Fibroblast of lung (primary cell): ENCODE measurements at regions not wholly inside any gene's neighbourhood (a gene's known extent, or its start where the extent isn't known, plus 50 kb on each side); places are given as distances from the start of the nearest gene placed in this dataset.

Experiments
- DNase-seq, 2 donors: peaks; one replicate each; pipeline versions ENCODE4 v3.0.0 to v3.0.0-alpha.2; 2010; ENCODE audit warnings: low read depth in 2 of 2
- H2AFZ ChIP-seq: 2 replicates; pipeline ENCODE4 v1.5.1; 2012; ENCODE audit warnings: low read length, control low read depth, inconsistent platforms
- H3K27ac ChIP-seq: 2 replicates; pipeline ENCODE4 v1.5.1; 2011; ENCODE audit warnings: low read length, control low read depth; ENCODE audit not compliant: insufficient read depth
- H3K27me3 ChIP-seq: 2 replicates; pipeline ENCODE4 v1.5.1; 2011; ENCODE audit warnings: mild to moderate bottlenecking, low read length; ENCODE audit not compliant: control insufficient read depth, insufficient read depth
- H3K36me3 ChIP-seq: 2 replicates; pipeline ENCODE4 v1.5.1; 2011; ENCODE audit warnings: low read length; ENCODE audit not compliant: control insufficient read depth, insufficient read depth
- H3K4me1 ChIP-seq: 2 replicates; pipeline ENCODE4 v1.5.1; 2011; ENCODE audit warnings: low read length; ENCODE audit not compliant: control insufficient read depth, insufficient read depth; ENCODE audit errors: extremely low read depth
- H3K4me2 ChIP-seq: 2 replicates; pipeline ENCODE4 v1.5.1; 2011; ENCODE audit warnings: low read length, control low read depth; ENCODE audit not compliant: insufficient read depth; ENCODE audit errors: extremely low read depth
- H3K4me3 ChIP-seq, 4 experiments: fragments of 200-600 bp in 1 of 4; sonication (generic) in 1 of 4; replicated peaks in 1 of 4; 2 replicates each; pipeline ENCODE4 v1.5.1; 2011 to 2016; ENCODE audit warnings: low read length in 4 of 4, low read depth in 3 of 4, mild to moderate bottlenecking in 3 of 4, control low read depth in 2 of 4, inconsistent platforms in 1 of 4, mixed read lengths in 1 of 4; ENCODE audit not compliant: insufficient read depth in 1 of 4; ENCODE audit errors: control extremely low read depth in 1 of 4
- H3K79me2 ChIP-seq: 2 replicates; pipeline ENCODE4 v1.5.1; 2012; ENCODE audit warnings: mild to moderate bottlenecking, low read length, inconsistent platforms; ENCODE audit not compliant: control insufficient read depth, insufficient read depth
- H3K9ac ChIP-seq: 2 replicates; pipeline ENCODE4 v1.5.1; 2011; ENCODE audit warnings: mild to moderate bottlenecking, low read length, control low read depth; ENCODE audit not compliant: insufficient read depth
- H3K9me3 ChIP-seq: 2 replicates; pipeline ENCODE4 v1.5.1; 2012; ENCODE audit warnings: low read depth, low read length; ENCODE audit not compliant: control insufficient read depth, insufficient read depth
- H4K20me1 ChIP-seq: 2 replicates; pipeline ENCODE4 v1.5.1; 2011; ENCODE audit warnings: low read length; ENCODE audit not compliant: control insufficient read depth, insufficient read depth; ENCODE audit errors: extremely low read depth
- EZH2 ChIP-seq: IDR thresholded peaks from 2 replicates; pipeline ENCODE4 v1.5.1; 2012; ENCODE audit warnings: low read length, control low read depth, mild to moderate bottlenecking; ENCODE audit errors: missing control alignments
- TF ChIP-seq, protein P1 (sequence below), 2 donors: IDR thresholded peaks in 1 of 2; conservative IDR thresholded peaks in 1 of 2; 1 replicate in 1 of 2; 2 replicates in 1 of 2; pipeline ENCODE4 v1.5.1; 2011 to 2012; ENCODE audit warnings: low read length in 2 of 2, control low read depth in 1 of 2, inconsistent platforms in 1 of 2, low read depth in 1 of 2, mild to moderate bottlenecking in 1 of 2

DNA sequence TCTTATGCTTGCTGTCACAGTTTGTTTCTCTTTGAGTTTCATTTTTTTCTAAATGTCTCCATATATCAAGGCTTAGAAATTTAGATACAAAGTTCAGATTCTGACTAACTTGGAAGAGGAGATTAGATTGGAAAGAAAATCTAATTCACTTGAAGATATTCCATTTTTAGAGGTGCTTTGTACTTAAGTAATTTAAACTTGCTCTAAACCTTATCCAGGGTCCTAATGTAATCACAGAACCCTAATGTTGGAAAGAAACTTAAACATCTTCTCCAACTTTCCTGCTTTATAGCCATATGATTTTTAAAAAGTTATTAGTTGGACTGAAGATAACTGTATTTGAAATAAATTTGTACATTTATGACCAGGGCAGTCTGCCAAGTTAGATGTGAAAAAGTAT, 81.1 kb upstream of the ARHGEF3 start:
- no peaks in the 10 kb centered on the region for H3K4me1 ChIP-seq
- no peaks in the 10 kb centered on the region for H3K36me3 ChIP-seq

DNA sequence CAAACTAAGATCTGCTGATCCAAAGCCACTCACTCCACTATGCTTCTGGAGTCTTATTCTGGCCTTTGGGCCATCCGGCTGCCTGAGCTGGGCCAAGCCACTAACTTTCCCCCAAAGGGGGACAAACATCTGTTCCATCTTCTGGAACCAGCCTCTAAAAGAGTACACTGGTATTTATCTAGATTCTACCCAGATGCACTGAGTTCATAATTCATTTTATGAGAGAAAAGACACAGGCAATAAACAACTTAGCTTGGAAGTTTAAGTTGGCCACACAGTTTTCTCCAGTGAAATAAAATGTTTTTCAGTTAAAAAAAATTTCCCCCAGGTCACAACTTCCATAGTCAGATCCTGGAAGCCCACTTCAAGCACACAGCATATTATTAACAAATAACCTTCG, 80.1 kb upstream of the ARHGEF3 start:
- TF ChIP-seq EZH2: no peak
- TF ChIP-seq, protein P1, sequence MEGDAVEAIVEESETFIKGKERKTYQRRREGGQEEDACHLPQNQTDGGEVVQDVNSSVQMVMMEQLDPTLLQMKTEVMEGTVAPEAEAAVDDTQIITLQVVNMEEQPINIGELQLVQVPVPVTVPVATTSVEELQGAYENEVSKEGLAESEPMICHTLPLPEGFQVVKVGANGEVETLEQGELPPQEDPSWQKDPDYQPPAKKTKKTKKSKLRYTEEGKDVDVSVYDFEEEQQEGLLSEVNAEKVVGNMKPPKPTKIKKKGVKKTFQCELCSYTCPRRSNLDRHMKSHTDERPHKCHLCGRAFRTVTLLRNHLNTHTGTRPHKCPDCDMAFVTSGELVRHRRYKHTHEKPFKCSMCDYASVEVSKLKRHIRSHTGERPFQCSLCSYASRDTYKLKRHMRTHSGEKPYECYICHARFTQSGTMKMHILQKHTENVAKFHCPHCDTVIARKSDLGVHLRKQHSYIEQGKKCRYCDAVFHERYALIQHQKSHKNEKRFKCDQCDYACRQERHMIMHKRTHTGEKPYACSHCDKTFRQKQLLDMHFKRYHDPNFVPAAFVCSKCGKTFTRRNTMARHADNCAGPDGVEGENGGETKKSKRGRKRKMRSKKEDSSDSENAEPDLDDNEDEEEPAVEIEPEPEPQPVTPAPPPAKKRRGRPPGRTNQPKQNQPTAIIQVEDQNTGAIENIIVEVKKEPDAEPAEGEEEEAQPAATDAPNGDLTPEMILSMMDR (conservative IDR thresholded peaks at IDR 0.05 in 1 of 2, IDR thresholded peaks at IDR 0.05 in 1 of 2; ENCODE audit: low read depth in 1 of 2, low read length in 2 of 2): no peak
- no peak for DNase-seq
- Histone ChIP-seq H3K9me3 (no peaks in the 10 kb centered on the region), H2AFZ (no peak overlapping the region), H3K9ac (no peak overlapping the region), H4K20me1 (no peaks in the 10 kb centered on the region), H3K36me3 (no peaks in the 10 kb centered on the region), H3K27ac (no peak overlapping the region), H3K4me2 (no peak overlapping the region), H3K4me1 (no peaks in the 10 kb centered on the region), H3K79me2 (no peaks in the 10 kb centered on the region), H3K4me3 (no peak overlapping the region), H3K27me3 (peaks cover under 1% of the 10 kb centered on the region)

More for the DNA sequence above, 81.1 kb upstream of the ARHGEF3 start:
- H3K4me2 ChIP-seq: no peak overlapping the region
- peaks cover 3% of the 10 kb centered on the region for H3K27me3 ChIP-seq
- no peaks in the 10 kb centered on the region for H3K79me2 ChIP-seq
- H3K27ac ChIP-seq: no peak overlapping the region
- no peak overlapping the region for H3K9ac ChIP-seq
- TF ChIP-seq, protein P1 (conservative IDR thresholded peaks at IDR 0.05 in 1 of 2, IDR thresholded peaks at IDR 0.05 in 1 of 2; ENCODE audit: low read depth in 1 of 2, low read length in 2 of 2): no peak
- TF ChIP-seq EZH2: no peak
- H3K9me3 ChIP-seq: no peaks in the 10 kb centered on the region
- no peak overlapping the region for H3K4me3 ChIP-seq
- H4K20me1 ChIP-seq: no peaks in the 10 kb centered on the region
- DNase-seq: no peak
- no peak overlapping the region for H2AFZ ChIP-seq

DNA sequence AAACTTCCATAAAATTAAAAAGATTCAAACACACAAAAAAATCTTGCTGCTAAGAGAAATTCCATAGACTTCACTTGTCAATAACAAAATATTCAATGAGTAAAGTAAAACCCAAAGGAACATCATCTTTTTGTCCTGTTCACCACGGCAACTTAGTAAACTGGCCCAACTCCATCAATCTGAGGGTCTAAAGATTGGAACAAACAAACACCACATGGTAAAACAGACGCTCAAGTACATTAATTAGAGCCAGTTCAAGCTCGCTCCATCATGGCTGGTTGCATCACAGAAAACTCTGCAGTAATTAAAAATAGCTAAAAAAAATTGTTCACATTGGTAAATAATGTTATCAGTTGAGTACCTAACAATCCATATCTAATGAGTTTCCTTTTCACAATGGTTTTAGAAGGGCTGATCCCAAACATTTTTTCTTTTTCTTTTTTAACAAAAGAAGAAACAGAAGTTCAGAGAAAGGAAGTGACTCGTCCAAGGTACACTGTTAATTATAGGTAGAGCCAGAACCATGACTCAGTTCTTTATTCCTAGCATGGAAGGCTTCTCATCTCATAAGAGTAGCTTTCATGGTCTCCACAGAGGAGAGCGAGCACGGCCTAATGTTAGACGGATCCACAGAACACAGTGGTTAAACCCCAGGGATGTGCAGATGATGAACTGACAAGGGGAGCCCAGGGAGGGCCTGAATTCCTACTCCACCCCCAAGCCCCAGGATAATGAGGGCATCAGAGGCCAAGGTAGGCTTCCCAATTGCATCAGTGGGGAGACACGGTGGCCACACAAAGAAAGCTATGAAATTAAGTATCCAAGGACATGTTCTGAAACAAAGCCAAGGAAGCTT, 79.2 kb upstream of the ARHGEF3 start:
- no peaks in the 10 kb centered on the region for H3K27me3 ChIP-seq
- no peak for DNase-seq

More for the DNA sequence above, 79.2 kb upstream of the ARHGEF3 start:
- no peaks in the 10 kb centered on the region for H3K9me3 ChIP-seq
- H3K36me3 ChIP-seq: no peaks in the 10 kb centered on the region
- no peaks in the 10 kb centered on the region for H3K4me1 ChIP-seq
- H3K4me2 ChIP-seq: no peak overlapping the region
- no peaks in the 10 kb centered on the region for H3K79me2 ChIP-seq
- no peak overlapping the region for H3K9ac ChIP-seq
- TF ChIP-seq, protein P1 (conservative IDR thresholded peaks at IDR 0.05 in 1 of 2, IDR thresholded peaks at IDR 0.05 in 1 of 2; ENCODE audit: low read depth in 1 of 2, low read length in 2 of 2): no peak
- TF ChIP-seq EZH2: no peak
- no peak overlapping the region for H2AFZ ChIP-seq
- no peaks in the 10 kb centered on the region for H4K20me1 ChIP-seq
- no peak overlapping the region for H3K4me3 ChIP-seq
- H3K27ac ChIP-seq: no peak overlapping the region
